ENCODE measurements at regions not wholly inside any gene's neighbourhood (a gene's known extent, or its start where the extent isn't known, plus 50 kb on each side); places are given as distances from the start of the nearest gene placed in this dataset.

GRCh38 chr6:86856379-86856778 is 80.9 kb upstream of the HTR1E start:
- TF ChIP-seq CTCF (IDR thresholded peaks at IDR 0.05) (no peak), POLR2A (IDR thresholded peaks at IDR 0.05) (no peak)

Data from prostate gland (tissue), 2 donors.